GM12892 (cell line): ENCODE measurements at regions not wholly inside any gene's neighbourhood (a gene's known extent, or its start where the extent isn't known, plus 50 kb on each side); places are given as distances from the start of the nearest gene placed in this dataset.

Source experiments
- DNase-seq: peaks from one replicate; pipeline ENCODE4 v3.0.0; 2011; ENCODE audit not compliant: insufficient read length
- FAIRE-seq: peaks from 2 replicates; lab custom pipeline; 2011; peaks lifted over from hg19 to GRCh38; lab: Jason Lieb, UNC
- POLR2A ChIP-seq: IDR thresholded peaks from 2 replicates; pipeline ENCODE4 v1.6.1; 2011; ENCODE audit warnings: low read depth, low read length, control low read depth
- POLR2AphosphoS5 ChIP-seq: IDR thresholded peaks from 2 replicates; pipeline ENCODE4 v1.6.1; 2011; ENCODE audit warnings: low read depth, low read length, control low read depth
- TAF1 ChIP-seq: IDR thresholded peaks from 2 replicates; pipeline ENCODE4 v1.6.1; 2011; ENCODE audit warnings: low read depth, mild to moderate bottlenecking, control low read depth, low read length, borderline replicate concordance

- FAIRE-seq, result no peak
- TF ChIP-seq POLR2AphosphoS5 (no peak), TAF1 (no peak), POLR2A (no peak)
- DNase-seq, result no peak
These were observed 68.7 kb downstream of the SERPINA3 start for GRCh38 chr14:94680862-94681288.

- DNase-seq, result no peak
- FAIRE-seq, result no peak
- TF ChIP-seq TAF1, result no peak
- no peak for TF ChIP-seq POLR2AphosphoS5
- no peak for TF ChIP-seq POLR2A
These were observed 68.0 kb downstream of the SERPINA3 start for GRCh38 chr14:94679937-94680861.

DNA sequence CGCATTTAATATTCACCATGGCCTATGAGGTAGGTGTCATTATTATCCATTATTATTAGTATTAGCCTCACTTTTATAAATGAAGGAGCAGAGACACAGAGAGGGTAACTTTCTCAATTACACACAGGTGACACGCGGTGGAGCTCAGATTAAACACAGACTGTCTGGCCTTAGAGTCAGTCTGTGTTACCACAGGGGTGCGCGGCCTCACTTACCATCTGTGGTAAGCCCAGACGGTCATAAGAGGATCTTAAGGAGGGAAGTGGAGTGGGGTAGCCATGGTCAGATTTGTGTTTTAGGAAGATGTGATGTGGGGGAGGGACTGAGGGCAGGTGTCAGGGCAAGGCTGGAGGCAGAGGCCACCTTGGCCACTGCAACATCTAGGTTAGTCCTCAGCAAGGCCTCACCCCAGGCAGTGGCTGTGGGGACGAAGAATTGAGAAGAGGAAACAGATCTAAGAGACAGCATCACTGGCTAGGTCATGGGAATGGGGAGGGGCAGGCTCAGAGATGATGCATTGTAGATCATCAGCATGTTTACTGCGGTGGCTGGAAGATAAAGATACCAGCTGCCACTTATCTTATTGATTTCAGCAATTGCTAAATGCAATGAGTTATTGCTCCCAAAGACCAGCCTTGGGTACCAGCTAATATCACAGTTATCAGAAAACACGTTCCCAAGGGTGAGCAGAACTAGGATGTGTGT, 67.1 kb downstream of the SERPINA3 start:
- no peak for FAIRE-seq
- no peak for TF ChIP-seq TAF1
- TF ChIP-seq POLR2A, result no peak
- TF ChIP-seq POLR2AphosphoS5, result no peak

GRCh38 chr14:94677747-94678146, 65.6 kb downstream of the SERPINA3 start:
- TF ChIP-seq POLR2AphosphoS5, result no peak
- no peak for TF ChIP-seq TAF1
- TF ChIP-seq POLR2A, result no peak
- DNase-seq (no peak), FAIRE-seq (no peak)

More for the DNA sequence above, 67.1 kb downstream of the SERPINA3 start:
- DNase-seq, result no peak

DNA sequence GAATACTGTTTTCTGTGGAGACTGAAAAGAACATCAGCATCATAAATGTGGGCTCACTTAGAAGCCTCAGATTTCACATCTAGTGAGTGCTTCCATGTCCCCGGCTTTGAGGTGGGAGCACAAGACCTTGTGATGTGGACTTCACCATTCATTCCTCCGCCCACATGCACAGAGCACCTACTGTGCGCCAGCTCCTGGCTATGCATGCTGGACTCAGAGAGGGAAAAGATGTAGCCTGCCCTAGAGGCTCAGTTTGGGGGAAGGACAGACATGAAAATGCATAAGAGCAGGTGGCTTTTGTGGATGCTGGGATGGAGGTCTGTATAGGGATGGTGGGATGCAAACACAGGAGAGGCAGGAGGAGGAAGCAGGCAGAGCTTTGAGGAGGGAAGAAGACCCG, 65.0 kb downstream of the SERPINA3 start:
- DNase-seq, result no peak
- no peak for FAIRE-seq
- TF ChIP-seq POLR2A, result no peak

DNA sequence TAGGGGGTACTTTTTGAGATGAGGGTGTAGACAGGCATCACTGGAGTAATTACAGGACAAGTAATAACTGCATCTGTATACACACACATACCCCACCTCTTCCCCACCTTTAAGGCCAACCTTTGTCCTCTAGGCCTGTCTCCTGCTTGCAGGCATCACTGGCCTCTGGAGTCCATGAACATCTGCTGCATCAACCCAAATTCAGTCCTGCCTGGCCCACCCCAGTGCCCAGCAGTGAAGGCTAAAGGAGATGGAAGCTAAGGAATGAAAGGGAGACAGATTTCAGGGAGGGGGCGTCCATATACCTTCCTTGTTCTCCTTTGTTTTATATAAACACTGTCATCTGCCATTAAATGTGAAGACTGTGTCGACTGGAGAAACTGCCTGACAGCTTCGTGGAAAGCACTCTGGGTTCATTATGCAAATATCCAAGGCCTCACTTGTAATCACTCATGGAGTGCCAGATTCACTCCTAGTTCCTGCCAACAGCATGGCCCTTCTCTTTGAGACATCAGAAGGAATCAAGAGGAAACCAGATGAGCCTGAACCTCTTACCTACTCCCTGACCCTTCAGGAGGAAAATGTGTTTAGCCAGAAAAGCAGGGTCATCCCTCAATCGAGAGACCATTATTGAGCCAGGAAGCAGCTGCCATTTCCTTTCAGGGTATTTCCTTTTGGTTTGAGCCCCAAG, 64.4 kb downstream of the SERPINA3 start:
- FAIRE-seq (no peak), DNase-seq (no peak)
- TF ChIP-seq TAF1 (no peak), POLR2AphosphoS5 (no peak), POLR2A (no peak)

- TF ChIP-seq TAF1 (no peak), POLR2A (no peak), POLR2AphosphoS5 (no peak)
- no peak for DNase-seq
- FAIRE-seq, result no peak
These were observed 62.8 kb downstream of the SERPINA3 start for GRCh38 chr14:94675036-94675435.

- TF ChIP-seq TAF1 (no peak), POLR2A (no peak), POLR2AphosphoS5 (no peak)
- no peak for FAIRE-seq
- DNase-seq, result no peak
These were observed 61.6 kb downstream of the SERPINA3 start for GRCh38 chr14:94673781-94674231.
